AG04449 (cell line): ENCODE measurements at regions not wholly inside any gene's neighbourhood (a gene's known extent, or its start where the extent isn't known, plus 50 kb on each side); places are given as distances from the start of the nearest gene placed in this dataset.

ENCODE experiments used
- CTCF ChIA-PET: fragments of 350-600 bp; formaldehyde crosslinking; extraction: SDS; loops from one replicate; lab custom pipeline; 2021; ENCODE audit warnings: antibody characterized with exemption; lab: Yijun Ruan, JAX
- POLR2A ChIA-PET: fragments of 400-600, 350-600 bp; formaldehyde crosslinking; extraction: SDS; loops from one replicate; lab custom pipeline; 2020; ENCODE audit warnings: antibody characterized with exemption, inconsistent platforms; lab: Yijun Ruan, JAX
- DNase-seq: peaks from one replicate; pipeline ENCODE4 v3.0.0-alpha.2; 2010; ENCODE audit warnings: low read depth, low spot score
- H3K4me3 ChIP-seq: 2 replicates; pipeline ENCODE4 v1.5.1; 2011; ENCODE audit warnings: low read depth, mild to moderate bottlenecking, control low read depth, low read length
- CTCF ChIP-seq: IDR thresholded peaks from one replicate; pipeline ENCODE4 v1.5.1; 2011; ENCODE audit warnings: mild to moderate bottlenecking, moderate library complexity, low read length, control low read depth, inconsistent platforms; ENCODE audit not compliant: insufficient read depth; ENCODE audit errors: missing control alignments

- CTCF ChIA-PET: no interaction called here
- no peak overlapping the region for H3K4me3 ChIP-seq
- POLR2A ChIA-PET: no interaction called here
- TF ChIP-seq CTCF: no peak
- DNase-seq: no peak
Measured at GRCh38 chrX:45956191-45956870, 588.9 kb downstream of the ZNF674 start.

- H3K4me3 ChIP-seq: no peak overlapping the region
- no peak for TF ChIP-seq CTCF
- DNase-seq: no peak
- ChIA-PET CTCF (no interaction called here), POLR2A (no interaction called here)
Measured at GRCh38 chrX:45955661-45956060, 589.6 kb downstream of the ZNF674 start.

GRCh38 chrX:45954026-45954425 is 591.2 kb downstream of the ZNF674 start:
- ChIA-PET CTCF (no interaction called here), POLR2A (no interaction called here)
- no peak for TF ChIP-seq CTCF
- no peak overlapping the region for H3K4me3 ChIP-seq
- DNase-seq: no peak

GRCh38 chrX:45952030-45952429 is 593.2 kb downstream of the ZNF674 start:
- POLR2A ChIA-PET: no interaction called here

GRCh38 chrX:45935408-45935807 is 609.8 kb downstream of the ZNF674 start:
- no peak for TF ChIP-seq CTCF
- ChIA-PET POLR2A (no interaction called here), CTCF (no interaction called here)
- no peak for DNase-seq
- H3K4me3 ChIP-seq: no peak overlapping the region

More at GRCh38 chrX:45952030-45952429, 593.2 kb downstream of the ZNF674 start:
- CTCF ChIA-PET: no interaction called here
- DNase-seq: no peak
- no peak overlapping the region for H3K4me3 ChIP-seq
- TF ChIP-seq CTCF: no peak

GRCh38 chrX:45912316-45912715 is 632.9 kb downstream of the ZNF674 start:
- H3K4me3 ChIP-seq: no peak overlapping the region
- CTCF ChIA-PET: no interaction called here
- DNase-seq: no peak
- TF ChIP-seq CTCF: no peak
- POLR2A ChIA-PET: no interaction called here
